Esophagus squamous epithelium (tissue), 5 donors: ENCODE measurements at regions not wholly inside any gene's neighbourhood (a gene's known extent, or its start where the extent isn't known, plus 50 kb on each side); places are given as distances from the start of the nearest gene placed in this dataset.

Experiments
- DNase-seq: peaks from one replicate; lab custom pipeline; 2025; lab: John Stamatoyannopoulos, UW
- H3K27ac ChIP-seq, 4 donors: fragments of 200-600 bp; sonication (generic); one replicate each; pipeline ENCODE4 v1.5.1; 2016 to 2019; ENCODE audit warnings: mild to moderate bottlenecking in 1 of 4
- H3K27me3 ChIP-seq, 4 donors: fragments of 200-600 bp; sonication (generic); 1 replicate in 3 of 4; 2 replicates in 1 of 4; pipeline versions ENCODE4 v1.5.1 to v1.6.0; 2017 to 2021; ENCODE audit warnings: antibody characterized with exemption in 1 of 4
- H3K36me3 ChIP-seq, 3 donors: fragments of 200-600 bp; sonication (generic); one replicate each; pipeline ENCODE4 v1.5.1; 2016 to 2019
- H3K4me1 ChIP-seq, 3 donors: fragments of 200-600 bp; sonication (generic); one replicate each; pipeline ENCODE4 v1.5.1; 2017 to 2019
- H3K4me3 ChIP-seq, 4 donors: fragments of 200-600 bp; sonication (generic); 1 replicate in 3 of 4; 2 replicates in 1 of 4; pipeline ENCODE4 v1.5.1; 2016 to 2019; ENCODE audit warnings: mild to moderate bottlenecking in 2 of 4, moderate library complexity in 1 of 4
- H3K9me3 ChIP-seq, 3 donors: fragments of 200-600 bp; sonication (generic); one replicate each; pipeline ENCODE4 v1.5.1; 2016 to 2019
- POLR2A ChIP-seq, 4 donors: fragments of 450-650 bp; IDR thresholded peaks; one replicate each; pipeline ENCODE4 v1.6.1; 2017; ENCODE audit warnings: antibody characterized with exemption in 4 of 4, mild to moderate bottlenecking in 4 of 4, moderate library complexity in 3 of 4
- WGBS, 2 donors: methylation state at CpG; one replicate each; pipeline ENCODE4 v1.1.5; 2018; 5-methylcytosine and 5-hydroxymethylcytosine counted together
- intact Hi-C: fragments of 100-400 bp; cut with DNase I; formaldehyde crosslinking; loops from one replicate; pipeline ENCODE4 v1.15.0; 2022
- TF ChIP-seq, protein P1 (sequence below), 6 experiments: fragments of 450-650 bp in 4 of 6; fragments of 200-600 bp in 2 of 6; sonication (generic) in 2 of 6; IDR thresholded peaks; one replicate each; pipeline ENCODE4 v1.5.1; 2016 to 2019; ENCODE audit warnings: antibody characterized with exemption in 6 of 6, mild to moderate bottlenecking in 4 of 6, moderate library complexity in 4 of 6
- donor health status: DM: yes; HTN: yes; CAD: no.

DNA sequence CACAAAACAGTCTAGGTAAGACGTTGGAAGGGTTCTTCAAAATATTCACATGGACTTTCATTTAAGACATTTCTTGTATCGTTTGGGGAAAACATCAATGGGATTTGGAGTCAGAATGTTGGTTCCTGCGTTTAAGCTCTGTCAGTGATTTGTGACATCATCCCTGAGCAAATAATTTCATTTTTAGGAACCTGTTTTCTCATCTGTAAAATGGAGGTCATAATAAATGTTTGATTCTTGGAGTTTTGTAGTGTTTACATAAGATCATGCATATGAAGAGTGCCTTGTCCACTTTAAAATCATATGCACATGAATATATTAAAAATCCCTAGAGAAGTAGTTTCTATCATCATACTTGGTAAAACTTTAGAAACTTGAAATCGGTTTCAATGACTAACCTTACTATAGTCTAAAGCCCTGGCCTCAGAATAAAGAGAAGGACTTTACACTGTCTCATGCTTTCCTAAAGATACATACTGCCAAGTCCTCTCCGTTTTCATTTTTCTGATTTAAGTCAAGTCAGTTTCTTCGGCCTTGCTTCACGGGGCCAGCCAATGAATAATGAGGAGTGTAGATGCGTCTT, 178.4 kb downstream of the ADSS2 start:
- H3K36me3 ChIP-seq = no peaks in the 10 kb centered on the region
- peak overlapping the region in 1 of 4 donors; percentile 5 for H3K4me3 ChIP-seq
- H3K27me3 ChIP-seq = peaks cover 0 to 3% (median 0%) of the 10 kb centered on the region in 4 donors
- WGBS, 2 donors = 17 to 32% methylated on average over 8 of the region's 8 CpGs
- peaks cover 0 to 7% (median 4%) of the 10 kb centered on the region in 3 donors for H3K9me3 ChIP-seq
- peaks cover 0 to 21% (median 13%) of the 10 kb centered on the region in 3 donors for H3K4me1 ChIP-seq
- peak overlapping the region in 3 of 4 donors; percentile 50 to 68 (median 56) for H3K27ac ChIP-seq
- TF ChIP-seq POLR2A (IDR thresholded peaks at IDR 0.05) = no peak
- TF ChIP-seq, protein P1, sequence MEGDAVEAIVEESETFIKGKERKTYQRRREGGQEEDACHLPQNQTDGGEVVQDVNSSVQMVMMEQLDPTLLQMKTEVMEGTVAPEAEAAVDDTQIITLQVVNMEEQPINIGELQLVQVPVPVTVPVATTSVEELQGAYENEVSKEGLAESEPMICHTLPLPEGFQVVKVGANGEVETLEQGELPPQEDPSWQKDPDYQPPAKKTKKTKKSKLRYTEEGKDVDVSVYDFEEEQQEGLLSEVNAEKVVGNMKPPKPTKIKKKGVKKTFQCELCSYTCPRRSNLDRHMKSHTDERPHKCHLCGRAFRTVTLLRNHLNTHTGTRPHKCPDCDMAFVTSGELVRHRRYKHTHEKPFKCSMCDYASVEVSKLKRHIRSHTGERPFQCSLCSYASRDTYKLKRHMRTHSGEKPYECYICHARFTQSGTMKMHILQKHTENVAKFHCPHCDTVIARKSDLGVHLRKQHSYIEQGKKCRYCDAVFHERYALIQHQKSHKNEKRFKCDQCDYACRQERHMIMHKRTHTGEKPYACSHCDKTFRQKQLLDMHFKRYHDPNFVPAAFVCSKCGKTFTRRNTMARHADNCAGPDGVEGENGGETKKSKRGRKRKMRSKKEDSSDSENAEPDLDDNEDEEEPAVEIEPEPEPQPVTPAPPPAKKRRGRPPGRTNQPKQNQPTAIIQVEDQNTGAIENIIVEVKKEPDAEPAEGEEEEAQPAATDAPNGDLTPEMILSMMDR (IDR thresholded peaks at IDR 0.05) = no peak
- intact Hi-C loops = loop anchor here (10.0 kb wide), 1 partner anchor 929 kb away; no protein-coding TSS in a partner anchor
- no peak for DNase-seq

- peak overlapping the region in 3 of 4 donors; percentile 50 to 68 (median 56) for H3K27ac ChIP-seq
- H3K9me3 ChIP-seq = peaks cover 0 to 7% (median 4%) of the 10 kb centered on the region in 3 donors
- peaks cover 0 to 3% (median 0%) of the 10 kb centered on the region in 4 donors for H3K27me3 ChIP-seq
- H3K4me1 ChIP-seq = peaks cover 0 to 21% (median 13%) of the 10 kb centered on the region in 3 donors
- peak overlapping the region in 1 of 4 donors; percentile 5 for H3K4me3 ChIP-seq
- no peaks in the 10 kb centered on the region for H3K36me3 ChIP-seq
- intact Hi-C loops = loop anchor here (10.0 kb wide), 1 partner anchor 929 kb away; no protein-coding TSS in a partner anchor
- DNase-seq = no peak
- 12 to 27% methylated on average over 12 of the region's 13 CpGs for WGBS, 2 donors
- TF ChIP-seq, protein P1 (IDR thresholded peaks at IDR 0.05) = no peak
- TF ChIP-seq POLR2A (IDR thresholded peaks at IDR 0.05) = no peak
Observed at GRCh38 chr1:244273845-244274619, 177.7 kb downstream of the ADSS2 start.

DNA sequence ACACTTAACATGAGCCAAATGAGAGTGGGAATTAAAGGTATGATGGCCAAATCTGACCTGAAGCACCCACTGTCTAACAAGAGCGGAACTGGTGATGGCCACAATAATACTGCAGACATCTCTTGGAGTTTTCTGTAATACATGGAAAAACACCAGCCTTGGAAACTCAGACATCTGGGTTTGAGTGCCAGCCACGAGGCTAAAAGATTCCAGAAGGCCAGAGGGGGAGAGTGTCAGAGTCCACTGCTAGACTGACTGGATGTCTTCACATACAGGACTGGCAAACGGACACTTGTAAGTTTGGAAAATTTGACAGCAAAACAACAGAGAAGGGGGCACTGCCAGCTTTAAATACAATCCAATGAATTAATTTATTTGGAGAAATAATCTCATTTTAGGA, 175.1 kb downstream of the ADSS2 start:
- Histone ChIP-seq H3K9me3 (no peaks in the 10 kb centered on the region), H3K27me3 (peaks cover 0 to 3% (median 0%) of the 10 kb centered on the region in 4 donors), H3K4me1 (peaks cover 0 to 21% (median 13%) of the 10 kb centered on the region in 3 donors), H3K4me3 (no peak overlapping the region), H3K36me3 (no peaks in the 10 kb centered on the region), H3K27ac (no peak overlapping the region)
- WGBS, 2 donors = 37 to 39% methylated on average over 3 of the region's 3 CpGs
- intact Hi-C loops = loop anchor here (10.0 kb wide), 1 partner anchor 932 kb away; no protein-coding TSS in a partner anchor
- TF ChIP-seq, protein P1 (IDR thresholded peaks at IDR 0.05) = no peak
- TF ChIP-seq POLR2A (IDR thresholded peaks at IDR 0.05) = no peak
- DNase-seq = no peak

DNA sequence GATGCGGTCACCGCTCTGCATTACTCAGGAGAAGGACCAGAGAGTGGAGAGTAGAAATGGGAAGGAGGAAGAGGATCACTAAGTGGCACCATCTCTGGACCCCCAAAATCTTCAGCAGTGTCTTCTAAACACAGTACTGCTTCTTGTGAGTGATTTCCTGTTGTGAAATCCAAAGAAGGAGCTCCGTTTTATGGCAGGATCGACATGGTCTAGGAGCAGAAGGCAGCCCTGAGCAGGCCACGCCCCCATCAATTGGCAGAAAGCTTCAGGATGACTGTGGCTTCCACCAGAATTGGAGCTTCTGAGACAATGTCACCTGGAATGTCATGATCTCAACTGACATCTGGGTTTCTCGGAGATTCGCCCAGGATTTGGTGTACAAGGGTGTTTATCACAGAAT, 171.5 kb downstream of the ADSS2 start:
- TF ChIP-seq, protein P1 (IDR thresholded peaks at IDR 0.05) = no peak
- no peak for TF ChIP-seq POLR2A (IDR thresholded peaks at IDR 0.05)
- Histone ChIP-seq H3K4me1 (no peaks in the 10 kb centered on the region), H3K9me3 (no peaks in the 10 kb centered on the region), H3K27ac (no peak overlapping the region), H3K27me3 (peaks cover 0 to 3% (median 0%) of the 10 kb centered on the region in 4 donors), H3K36me3 (no peaks in the 10 kb centered on the region), H3K4me3 (no peak overlapping the region)
- intact Hi-C loops = no loop called here
- 53 to 70% methylated on average over 6 to 7 of the region's 7 CpGs for WGBS, 2 donors
- no peak for DNase-seq

DNA sequence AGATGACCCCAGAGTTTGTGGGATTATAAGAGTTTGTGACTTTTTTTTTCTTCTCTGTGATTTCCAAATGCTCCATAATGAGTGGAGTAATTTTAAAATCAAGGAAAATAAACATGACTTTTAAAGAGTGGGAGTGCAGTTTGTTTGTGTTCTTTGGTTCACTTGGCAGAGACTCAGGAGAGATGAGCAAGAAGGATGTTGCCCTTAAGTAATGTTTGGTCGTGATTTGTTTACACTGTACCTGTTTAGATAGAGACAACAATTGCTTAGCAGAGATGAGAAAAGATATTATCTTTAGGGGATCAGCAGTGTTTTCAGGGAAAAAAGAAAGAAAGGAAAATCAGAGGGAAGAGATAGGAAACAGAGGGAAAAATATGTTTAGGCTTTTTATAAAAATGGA, 170.8 kb downstream of the ADSS2 start:
- DNase-seq = no peak
- Histone ChIP-seq H3K4me3 (no peak overlapping the region), H3K36me3 (no peaks in the 10 kb centered on the region), H3K27ac (no peak overlapping the region), H3K27me3 (peaks cover 0 to 3% (median 0%) of the 10 kb centered on the region in 4 donors), H3K9me3 (no peaks in the 10 kb centered on the region), H3K4me1 (no peaks in the 10 kb centered on the region)
- 15 to 21% methylated on average over 1 of the region's 1 CpG for WGBS, 2 donors
- TF ChIP-seq POLR2A (IDR thresholded peaks at IDR 0.05) = no peak
- TF ChIP-seq, protein P1 (IDR thresholded peaks at IDR 0.05) = no peak
- intact Hi-C loops = no loop called here
